HEK293T (cell line): ENCODE measurements at regions not wholly inside any gene's neighbourhood (a gene's known extent, or its start where the extent isn't known, plus 50 kb on each side); places are given as distances from the start of the nearest gene placed in this dataset.

Experiments used
- BHLHE40 ChIP-seq: fragments of 450-650 bp; IDR thresholded peaks from 2 replicates; pipeline ENCODE4 v1.6.1; 2016; ENCODE audit warnings: mild to moderate bottlenecking, moderate library complexity, borderline replicate concordance
- FOXA1 ChIP-seq: fragments of 450-650 bp; IDR thresholded peaks from 2 replicates; pipeline ENCODE4 v1.6.1; 2016; ENCODE audit warnings: mild to moderate bottlenecking
- FOXK2 ChIP-seq: fragments of 450-650 bp; IDR thresholded peaks from 2 replicates; pipeline ENCODE4 v1.6.1; 2016; ENCODE audit warnings: mild to moderate bottlenecking
- L3MBTL2 ChIP-seq: fragments of 450-650 bp; conservative IDR thresholded peaks from 2 replicates; pipeline ENCODE4 v1.6.1; 2016; ENCODE audit warnings: mild to moderate bottlenecking
- LEF1 ChIP-seq: fragments of 450-650 bp; IDR thresholded peaks from 2 replicates; pipeline ENCODE4 v1.6.1; 2017; ENCODE audit warnings: mild to moderate bottlenecking, borderline replicate concordance
- PKNOX1 ChIP-seq: fragments of 450-650 bp; IDR thresholded peaks from 2 replicates; pipeline ENCODE4 v1.6.1; 2016
- SP1 ChIP-seq: fragments of 450-650 bp; IDR thresholded peaks from 2 replicates; pipeline ENCODE4 v1.6.1; 2017
- TARDBP ChIP-seq: fragments of 450-650 bp; IDR thresholded peaks from 2 replicates; pipeline ENCODE4 v1.6.1; 2016
- ZNF384 ChIP-seq: fragments of 450-650 bp; IDR thresholded peaks from 2 replicates; pipeline ENCODE4 v1.6.1; 2016

GRCh38 chr7:109049366-109049765 lies 479.7 kb downstream of the DNAJB9 start:
- no peak for TF ChIP-seq BHLHE40
- no peak for TF ChIP-seq SP1
- TF ChIP-seq L3MBTL2 = no peak
- no peak for TF ChIP-seq FOXA1
- TF ChIP-seq LEF1 = no peak
- TF ChIP-seq FOXK2 = no peak
- TF ChIP-seq PKNOX1 = no peak
- no peak for TF ChIP-seq TARDBP
- no peak for TF ChIP-seq ZNF384
